AG09309 (cell line): ENCODE measurements at regions not wholly inside any gene's neighbourhood (a gene's known extent, or its start where the extent isn't known, plus 50 kb on each side); places are given as distances from the start of the nearest gene placed in this dataset.

Experiments used
- DNase-seq: peaks from one replicate; pipeline ENCODE4 v3.0.0-alpha.2; 2010; ENCODE audit warnings: low read depth
- H3K4me3 ChIP-seq: 2 replicates; pipeline ENCODE4 v1.5.1; 2011; ENCODE audit warnings: mild to moderate bottlenecking, low read depth, low read length, moderate library complexity; ENCODE audit not compliant: control insufficient read depth
- TF ChIP-seq, protein P1 (sequence below): IDR thresholded peaks from 2 replicates; pipeline ENCODE4 v1.5.1; 2011; ENCODE audit warnings: mild to moderate bottlenecking, low read depth, low read length, inconsistent platforms; ENCODE audit not compliant: insufficient read depth, control insufficient read depth; ENCODE audit errors: missing control alignments

DNA sequence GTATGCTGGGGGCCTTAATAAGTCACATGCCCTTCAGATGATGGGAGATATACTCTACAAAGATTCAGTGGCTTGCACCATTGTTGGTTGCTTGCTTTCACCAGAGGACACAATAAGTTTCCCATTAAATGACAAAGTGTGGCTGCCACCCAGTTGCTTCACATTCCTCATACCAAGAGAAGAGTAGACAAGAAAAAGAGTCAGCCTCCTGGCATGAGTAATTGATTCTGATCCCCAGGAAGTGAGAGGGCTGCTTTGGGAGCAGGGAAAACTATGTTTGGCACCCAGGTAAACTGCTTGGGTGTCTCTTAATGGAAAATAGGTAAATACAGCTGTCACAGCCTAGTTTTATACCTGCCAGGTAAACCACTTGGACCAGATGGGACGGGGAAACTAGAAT lies 66.7 kb upstream of the IL6 start:
- TF ChIP-seq, protein P1, sequence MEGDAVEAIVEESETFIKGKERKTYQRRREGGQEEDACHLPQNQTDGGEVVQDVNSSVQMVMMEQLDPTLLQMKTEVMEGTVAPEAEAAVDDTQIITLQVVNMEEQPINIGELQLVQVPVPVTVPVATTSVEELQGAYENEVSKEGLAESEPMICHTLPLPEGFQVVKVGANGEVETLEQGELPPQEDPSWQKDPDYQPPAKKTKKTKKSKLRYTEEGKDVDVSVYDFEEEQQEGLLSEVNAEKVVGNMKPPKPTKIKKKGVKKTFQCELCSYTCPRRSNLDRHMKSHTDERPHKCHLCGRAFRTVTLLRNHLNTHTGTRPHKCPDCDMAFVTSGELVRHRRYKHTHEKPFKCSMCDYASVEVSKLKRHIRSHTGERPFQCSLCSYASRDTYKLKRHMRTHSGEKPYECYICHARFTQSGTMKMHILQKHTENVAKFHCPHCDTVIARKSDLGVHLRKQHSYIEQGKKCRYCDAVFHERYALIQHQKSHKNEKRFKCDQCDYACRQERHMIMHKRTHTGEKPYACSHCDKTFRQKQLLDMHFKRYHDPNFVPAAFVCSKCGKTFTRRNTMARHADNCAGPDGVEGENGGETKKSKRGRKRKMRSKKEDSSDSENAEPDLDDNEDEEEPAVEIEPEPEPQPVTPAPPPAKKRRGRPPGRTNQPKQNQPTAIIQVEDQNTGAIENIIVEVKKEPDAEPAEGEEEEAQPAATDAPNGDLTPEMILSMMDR: no peak
- no peak overlapping the region for H3K4me3 ChIP-seq
- DNase-seq: no peak

GRCh38 chr7:22659741-22660140 lies 67.3 kb upstream of the IL6 start:
- DNase-seq: no peak
- TF ChIP-seq, protein P1: no peak
- no peak overlapping the region for H3K4me3 ChIP-seq

- TF ChIP-seq, protein P1: no peak
- H3K4me3 ChIP-seq: no peak overlapping the region
- DNase-seq: no peak
Observed at GRCh38 chr7:22658031-22658430, 69.0 kb upstream of the IL6 start.

DNA sequence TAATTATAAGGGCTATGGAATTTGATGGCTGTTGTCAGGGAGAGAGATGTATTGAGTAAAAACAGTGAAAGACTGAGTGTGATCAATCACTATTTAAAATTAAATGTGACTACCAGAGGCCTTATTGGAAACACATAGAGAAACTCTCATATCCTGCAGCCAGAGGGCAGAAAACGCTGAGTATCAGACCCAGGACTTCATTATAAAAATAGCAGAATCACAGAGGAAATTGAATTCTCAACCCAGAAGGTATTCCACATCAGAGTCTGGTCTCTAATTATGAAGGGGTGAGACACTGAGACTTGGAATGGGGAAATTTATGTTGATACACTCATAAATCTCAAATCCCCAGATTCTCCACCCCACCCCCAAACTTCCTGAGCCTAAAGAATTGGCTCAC lies 69.5 kb upstream of the IL6 start:
- TF ChIP-seq, protein P1: peak; percentile 22

GRCh38 chr7:22655781-22656180 lies 71.2 kb upstream of the IL6 start:
- TF ChIP-seq, protein P1: no peak
- no peak overlapping the region for H3K4me3 ChIP-seq
- no peak for DNase-seq

More for the DNA sequence above, 69.5 kb upstream of the IL6 start:
- no peak for DNase-seq
- no peak overlapping the region for H3K4me3 ChIP-seq

DNA sequence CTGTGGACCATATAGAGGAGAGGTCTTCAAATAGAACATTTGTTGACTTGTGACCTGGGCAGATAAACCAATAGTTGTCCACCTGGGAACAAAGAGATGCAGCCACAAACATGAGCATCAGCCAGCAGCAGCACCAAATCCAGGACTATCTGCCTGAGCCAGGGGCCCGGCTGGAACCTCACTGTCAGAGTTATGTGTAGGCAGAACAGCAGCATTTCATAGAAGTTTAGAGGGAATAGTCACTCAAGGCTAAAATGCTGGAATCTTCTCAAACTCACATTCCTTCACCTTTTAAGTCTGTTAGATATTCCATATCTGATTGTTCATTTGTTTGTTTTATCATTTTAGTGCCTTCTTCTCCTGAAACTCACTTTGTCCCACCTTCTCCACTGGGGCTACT lies 72.2 kb upstream of the IL6 start:
- no peak for DNase-seq
- H3K4me3 ChIP-seq: no peak overlapping the region
- TF ChIP-seq, protein P1: no peak

- TF ChIP-seq, protein P1: no peak
- no peak overlapping the region for H3K4me3 ChIP-seq
- DNase-seq: no peak
Observed at GRCh38 chr7:22653951-22654350, 73.0 kb upstream of the IL6 start.
